ENCODE measurements at regions not wholly inside any gene's neighbourhood (a gene's known extent, or its start where the extent isn't known, plus 50 kb on each side); places are given as distances from the start of the nearest gene placed in this dataset.

GRCh38 chr1:229970714-229971113, 96.3 kb upstream of the GALNT2 start:
- no peak for TF ChIP-seq CTCF (IDR thresholded peaks at IDR 0.05)
- no peak for TF ChIP-seq EZH2 (IDR thresholded peaks at IDR 0.05; ENCODE audit: borderline replicate concordance, insufficient read depth, low read depth, low read length, poor library complexity, severe bottlenecking)

All from B cell (primary cell).